A673 (cell line): ENCODE measurements at regions not wholly inside any gene's neighbourhood (a gene's known extent, or its start where the extent isn't known, plus 50 kb on each side); places are given as distances from the start of the nearest gene placed in this dataset.

Source experiments
- CTCF ChIP-seq: fragments of 300-800, 200-600 bp; sonication (generic); conservative IDR thresholded peaks from 2 replicates; pipeline ENCODE4 v1.5.1; 2017; ENCODE audit warnings: low read depth, mild to moderate bottlenecking, antibody characterized with exemption, low read length, moderate library complexity, mixed read lengths
- EZH2 ChIP-seq: fragments of 200-600 bp; sonication (generic); IDR thresholded peaks from 2 replicates; pipeline ENCODE4 v1.6.1; 2017; ENCODE audit warnings: borderline replicate concordance, low read depth, mild to moderate bottlenecking, mixed read lengths, antibody characterized with exemption, low read length; ENCODE audit not compliant: poor library complexity, severe bottlenecking

- TF ChIP-seq CTCF (no peak), EZH2 (no peak)
These were observed 68.7 kb downstream of the ACTL7B start for GRCh38 chr9:108786901-108787689.
